Stimulated activated naive CD8-positive, alpha-beta T cell treated with anti-CD3 and anti-CD28 coated beads, Interleukin-15, amount 100 ng/mL, for 72 hours (primary cell): ENCODE measurements at regions not wholly inside any gene's neighbourhood (a gene's known extent, or its start where the extent isn't known, plus 50 kb on each side); places are given as distances from the start of the nearest gene placed in this dataset.

Experiments used
- ATAC-seq: fragments of 150-1000 bp; cut with Tn5 transposase; 2 replicates; pipeline ENCODE4 v1.10.0; 2021; ENCODE audit warnings: mild to moderate bottlenecking, moderate library complexity
- DNase-seq, 2 donors: peaks; one replicate each; pipeline ENCODE4 v3.0.0; 2021 to 2022
- H3K27ac Mint-ChIP-seq, 2 donors: one replicate each; pipeline ENCODE4 v1.8.0; 2022; ENCODE audit warnings: mild to moderate bottlenecking in 2 of 2, mixed read lengths in 2 of 2, moderate library complexity in 2 of 2
- H3K27me3 Mint-ChIP-seq: one replicate; pipeline ENCODE4 v1.8.0; 2022; ENCODE audit warnings: mixed read lengths
- H3K4me1 Mint-ChIP-seq: one replicate; pipeline ENCODE4 v1.8.0; 2022; ENCODE audit warnings: mild to moderate bottlenecking, mixed read lengths
- H3K4me3 Mint-ChIP-seq, 2 donors: one replicate each; pipeline ENCODE4 v1.8.0; 2022; ENCODE audit warnings: mild to moderate bottlenecking in 2 of 2, mixed read lengths in 2 of 2, moderate library complexity in 1 of 2
- H3K9me3 Mint-ChIP-seq, 2 donors: one replicate each; pipeline ENCODE4 v1.8.0; 2022; ENCODE audit warnings: mixed read lengths in 2 of 2

DNA sequence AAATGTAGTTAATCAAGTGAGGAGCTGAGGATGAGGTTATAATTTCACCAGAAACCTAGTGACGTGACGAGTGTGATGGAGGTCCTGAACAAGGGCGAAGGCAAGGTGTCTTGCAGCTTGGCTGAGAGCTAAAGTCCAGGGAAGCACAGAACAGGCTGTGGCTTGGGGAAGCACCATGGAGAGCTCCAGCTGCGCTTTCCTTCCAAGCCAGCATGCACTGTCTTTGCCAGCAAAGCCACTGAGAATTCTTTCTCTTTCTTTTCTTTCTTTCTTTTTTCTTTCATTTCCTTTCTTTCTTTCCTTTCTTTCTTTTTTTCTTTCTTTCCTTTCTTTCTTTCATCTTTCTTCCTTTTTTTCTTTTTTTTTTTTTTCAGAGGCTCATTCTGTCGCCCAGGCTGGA is 239.3 kb downstream of the FBXO15 start:
- no peak overlapping the region for H3K27ac Mint-ChIP-seq
- no peaks in the 10 kb centered on the region for H3K9me3 Mint-ChIP-seq
- peaks cover 2% of the 10 kb centered on the region for H3K27me3 Mint-ChIP-seq
- DNase-seq (no peak), ATAC-seq (no peak)
- no peak overlapping the region for H3K4me3 Mint-ChIP-seq
- H3K4me1 Mint-ChIP-seq, result no peaks in the 10 kb centered on the region

DNA sequence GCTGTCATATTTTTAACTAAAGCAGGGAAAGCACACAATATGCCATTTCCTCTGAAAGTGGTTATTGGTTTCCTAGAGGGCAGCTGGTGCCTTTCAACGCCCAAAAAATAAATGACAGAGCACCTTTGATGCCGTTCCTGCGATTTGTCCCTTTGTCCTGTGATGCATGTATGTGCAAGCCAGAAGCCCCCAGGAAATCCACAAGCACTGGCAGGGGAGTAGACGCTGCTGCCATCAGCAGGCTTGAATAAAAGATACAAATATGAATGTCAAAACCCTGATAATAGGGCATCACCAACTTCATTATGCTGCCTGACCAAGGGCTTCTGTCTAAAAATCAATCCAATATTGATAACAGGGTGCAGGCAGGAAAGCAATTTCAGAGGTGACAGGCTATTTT is 246.1 kb downstream of the FBXO15 start:
- DNase-seq, result no peak
- peaks cover 22% of the 10 kb centered on the region for H3K27me3 Mint-ChIP-seq

DNA sequence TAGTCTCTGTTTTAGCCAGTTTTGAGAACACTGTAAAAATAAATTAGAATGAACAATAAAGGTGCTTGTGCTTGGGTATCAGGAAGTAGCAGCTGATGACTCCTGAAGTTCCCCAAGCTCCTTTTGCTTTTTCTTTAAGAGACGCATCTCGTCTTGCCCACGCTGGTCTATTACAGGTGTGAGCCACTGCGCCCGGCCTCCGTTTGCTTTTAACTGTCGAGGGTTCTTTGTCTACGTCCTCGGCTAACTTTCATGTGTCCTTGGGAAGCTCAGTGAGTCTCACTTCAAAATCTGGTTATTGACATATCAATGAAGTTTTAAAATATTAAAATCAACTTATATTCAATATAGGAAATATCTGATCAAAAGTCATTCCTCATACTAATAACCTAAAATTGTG is 246.5 kb downstream of the FBXO15 start:
- Mint-ChIP-seq H3K4me1 (no peaks in the 10 kb centered on the region), H3K4me3 (no peak overlapping the region), H3K27ac (no peak overlapping the region), H3K27me3 (peaks cover 22% of the 10 kb centered on the region), H3K9me3 (no peaks in the 10 kb centered on the region)
- no peak for DNase-seq
- no peak for ATAC-seq

More for the DNA sequence above, 246.1 kb downstream of the FBXO15 start:
- Mint-ChIP-seq H3K9me3 (no peaks in the 10 kb centered on the region), H3K4me3 (no peak overlapping the region), H3K4me1 (no peaks in the 10 kb centered on the region), H3K27ac (no peak overlapping the region)
- ATAC-seq, result no peak

- ATAC-seq (no peak), DNase-seq (no peak)
- Mint-ChIP-seq H3K27ac (no peak overlapping the region), H3K4me3 (no peak overlapping the region), H3K27me3 (peaks cover 22% of the 10 kb centered on the region), H3K9me3 (no peaks in the 10 kb centered on the region), H3K4me1 (no peaks in the 10 kb centered on the region)
These were observed 247.4 kb downstream of the FBXO15 start for GRCh38 chr18:73900106-73900835.

DNA sequence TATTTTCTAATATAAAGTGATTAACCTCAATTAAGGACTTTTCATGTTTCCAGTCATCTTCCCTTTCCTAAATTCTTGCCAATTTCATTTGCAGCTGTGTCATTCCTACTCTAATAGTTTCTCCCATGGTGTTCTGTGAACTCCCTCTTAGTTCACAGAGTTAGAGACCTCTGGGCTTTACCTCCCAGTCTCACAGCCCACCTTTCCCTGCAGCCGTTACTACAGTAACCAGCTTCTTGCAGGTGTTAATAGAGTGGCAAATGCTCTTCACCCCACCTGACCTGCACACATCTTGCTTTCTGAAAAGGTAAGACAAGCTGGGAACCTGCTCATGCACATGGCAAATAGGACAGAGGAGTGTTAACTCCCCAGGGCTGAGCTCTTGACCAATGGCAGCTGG is 250.1 kb downstream of the FBXO15 start:
- no peaks in the 10 kb centered on the region for H3K4me1 Mint-ChIP-seq
- no peak for ATAC-seq

GRCh38 chr18:73896685-73897084 is 250.9 kb downstream of the FBXO15 start:
- Mint-ChIP-seq H3K9me3 (no peaks in the 10 kb centered on the region), H3K4me1 (no peaks in the 10 kb centered on the region), H3K27ac (no peak overlapping the region), H3K4me3 (no peak overlapping the region), H3K27me3 (peaks cover 15% of the 10 kb centered on the region)
- no peak for DNase-seq
- no peak for ATAC-seq

More for the DNA sequence above, 250.1 kb downstream of the FBXO15 start:
- no peak for DNase-seq
- Mint-ChIP-seq H3K9me3 (no peaks in the 10 kb centered on the region), H3K4me3 (no peak overlapping the region), H3K27ac (no peak overlapping the region), H3K27me3 (peaks cover 15% of the 10 kb centered on the region)

DNA sequence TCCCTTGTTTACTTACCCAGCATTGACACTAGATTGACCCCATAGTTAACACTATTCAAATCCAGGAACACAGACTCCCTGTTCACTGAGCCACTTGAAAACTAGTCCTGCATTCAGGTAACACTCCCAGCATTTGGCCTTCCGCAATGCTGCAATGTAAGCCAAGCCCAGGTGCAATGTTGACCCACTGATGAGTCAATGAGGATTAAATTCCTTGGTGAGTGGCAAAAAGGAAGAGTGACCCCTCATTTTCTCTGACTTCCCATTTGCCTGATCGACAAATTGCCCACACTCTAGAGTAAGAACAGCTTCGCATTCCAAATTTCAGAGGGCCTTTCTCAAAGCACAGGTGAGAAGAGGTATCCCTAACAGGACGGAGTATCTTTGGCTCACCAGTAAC is 251.9 kb downstream of the FBXO15 start:
- ATAC-seq (no peak), DNase-seq (no peak)
- H3K9me3 Mint-ChIP-seq, result no peaks in the 10 kb centered on the region
- peaks cover 18% of the 10 kb centered on the region for H3K27me3 Mint-ChIP-seq
- H3K27ac Mint-ChIP-seq, result no peak overlapping the region
- H3K4me1 Mint-ChIP-seq, result no peaks in the 10 kb centered on the region
- no peak overlapping the region for H3K4me3 Mint-ChIP-seq

GRCh38 chr18:73893880-73894279 is 253.8 kb downstream of the FBXO15 start:
- Mint-ChIP-seq H3K4me1 (no peaks in the 10 kb centered on the region), H3K27ac (no peak overlapping the region), H3K27me3 (peaks cover 23% of the 10 kb centered on the region), H3K9me3 (no peaks in the 10 kb centered on the region), H3K4me3 (no peak overlapping the region)
- peak; percentile 47 for ATAC-seq
- no peak for DNase-seq

DNA sequence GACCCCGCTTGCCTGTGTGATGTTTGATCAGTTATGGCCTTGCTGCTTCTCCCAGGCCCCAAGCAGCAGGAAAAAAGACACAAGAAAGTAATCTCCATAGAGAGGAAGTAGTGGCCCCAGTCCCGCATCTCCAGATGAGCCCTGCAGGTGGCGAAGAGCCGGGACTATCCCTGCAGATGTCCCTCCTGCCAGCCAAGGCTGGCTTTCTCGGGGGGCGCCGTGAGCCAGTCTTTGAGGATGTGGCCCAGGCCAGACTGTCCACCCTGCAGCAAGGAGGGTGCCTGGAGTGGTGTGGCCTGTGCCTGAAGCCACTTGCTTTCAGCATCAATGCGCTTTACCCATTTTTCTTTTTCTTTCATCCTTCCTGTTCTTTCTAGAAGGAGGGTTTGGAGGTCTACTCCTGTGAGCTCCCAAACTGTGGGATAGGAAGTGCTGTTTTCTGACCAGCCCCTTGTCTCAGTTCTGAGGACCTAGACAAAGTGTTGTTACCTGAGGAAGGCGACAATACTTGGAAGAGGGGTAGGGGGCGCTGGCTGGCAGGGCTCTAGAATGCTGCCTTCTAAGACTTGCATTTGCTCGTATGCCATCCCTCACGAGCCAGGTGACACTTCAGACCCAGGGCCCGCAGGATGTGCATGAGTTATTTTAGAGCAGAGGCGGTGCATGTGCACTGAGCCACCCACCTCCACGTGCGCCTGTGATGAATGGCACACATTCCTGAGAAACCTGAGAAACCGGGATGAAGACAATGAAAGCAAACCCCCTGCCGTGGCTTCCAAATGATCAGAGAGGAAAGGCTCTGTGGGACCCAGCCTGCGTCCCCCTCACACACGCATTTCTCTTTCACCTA is 255.8 kb downstream of the FBXO15 start:
- peaks cover 8% of the 10 kb centered on the region for H3K27me3 Mint-ChIP-seq
- no peak overlapping the region for H3K27ac Mint-ChIP-seq
- peak; percentile 19 for ATAC-seq
- no peak for DNase-seq
- H3K4me3 Mint-ChIP-seq, result no peak overlapping the region
- H3K4me1 Mint-ChIP-seq, result no peaks in the 10 kb centered on the region
- no peaks in the 10 kb centered on the region for H3K9me3 Mint-ChIP-seq

- no peak overlapping the region for H3K4me3 Mint-ChIP-seq
- ATAC-seq (no peak), DNase-seq (no peak)
- H3K9me3 Mint-ChIP-seq, result no peaks in the 10 kb centered on the region
- H3K27me3 Mint-ChIP-seq, result peaks cover 8% of the 10 kb centered on the region
- no peaks in the 10 kb centered on the region for H3K4me1 Mint-ChIP-seq
- no peak overlapping the region for H3K27ac Mint-ChIP-seq
These were observed 259.1 kb downstream of the FBXO15 start for GRCh38 chr18:73888565-73888964.

DNA sequence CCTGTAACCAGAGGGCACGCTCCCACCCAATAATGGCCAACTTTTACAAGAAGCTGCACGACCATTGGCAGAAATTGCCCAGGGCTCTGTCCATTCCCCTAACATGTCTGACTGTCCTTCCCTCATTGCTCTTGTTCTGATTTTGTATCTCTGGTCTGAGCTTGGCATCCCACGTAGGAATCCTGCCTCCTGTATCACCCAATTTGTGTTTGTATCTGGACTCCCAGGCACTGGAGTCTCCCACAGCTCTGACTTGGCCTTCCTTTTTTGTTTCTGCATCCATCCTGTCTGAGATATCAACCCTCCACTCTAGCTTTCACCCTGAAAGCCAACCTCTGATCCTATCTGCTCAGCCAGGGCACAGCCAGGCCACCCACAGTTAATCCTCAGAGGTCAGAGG is 259.8 kb downstream of the FBXO15 start:
- Mint-ChIP-seq H3K4me1 (no peaks in the 10 kb centered on the region), H3K4me3 (no peak overlapping the region), H3K27me3 (peaks cover 8% of the 10 kb centered on the region), H3K27ac (no peak overlapping the region), H3K9me3 (no peaks in the 10 kb centered on the region)
- DNase-seq (no peak), ATAC-seq (no peak)

- Mint-ChIP-seq H3K9me3 (no peaks in the 10 kb centered on the region), H3K27me3 (no peaks in the 10 kb centered on the region), H3K4me1 (no peaks in the 10 kb centered on the region), H3K27ac (no peak overlapping the region), H3K4me3 (no peak overlapping the region)
- ATAC-seq (no peak), DNase-seq (no peak)
These were observed 262.8 kb downstream of the FBXO15 start for GRCh38 chr18:73884868-73885267.

DNA sequence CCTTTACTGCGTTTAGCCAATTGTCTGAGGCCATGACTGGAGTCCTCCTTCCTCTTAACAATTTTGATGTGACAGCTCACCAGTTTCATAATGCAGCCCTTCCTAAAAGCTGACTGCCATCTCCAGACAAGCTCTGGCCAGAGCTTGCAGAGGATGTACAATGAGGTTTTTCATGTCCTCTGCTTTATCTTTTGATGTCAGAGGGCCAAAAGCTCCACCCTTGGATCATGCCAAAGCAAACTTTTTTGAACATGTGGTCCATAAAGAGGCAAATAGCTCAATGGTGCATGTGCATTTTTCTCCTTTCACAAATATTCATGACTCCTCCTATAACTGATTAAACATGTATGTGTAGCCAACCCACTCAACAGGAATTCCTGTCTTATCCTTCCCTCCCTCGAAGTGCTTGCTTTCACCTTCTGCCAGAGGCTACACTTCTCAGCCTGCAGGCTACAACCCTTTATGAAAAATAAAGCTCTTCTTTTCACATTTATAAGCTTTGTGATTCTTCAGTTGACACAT is 266.2 kb downstream of the FBXO15 start:
- Mint-ChIP-seq H3K27me3 (no peaks in the 10 kb centered on the region), H3K9me3 (no peaks in the 10 kb centered on the region), H3K27ac (no peak overlapping the region)

DNA sequence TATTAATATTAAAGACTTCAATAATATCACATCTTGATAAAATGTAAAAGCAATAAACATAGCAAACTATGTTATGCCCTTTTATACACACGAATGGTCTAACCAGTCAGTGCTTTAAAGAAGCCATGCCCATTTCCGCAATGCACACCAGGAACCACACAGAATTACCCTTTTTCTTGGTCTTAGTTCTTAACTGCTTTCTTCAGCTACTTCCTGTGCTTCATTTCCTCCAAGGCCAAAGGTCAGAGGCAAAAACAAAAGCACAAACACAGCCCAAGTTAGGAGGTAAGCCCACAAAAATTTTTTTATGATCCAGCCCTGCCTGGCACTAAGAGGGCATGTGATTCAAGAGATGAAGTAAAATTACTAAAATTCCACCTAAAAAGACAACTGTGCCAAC is 267.2 kb downstream of the FBXO15 start:
- ATAC-seq (no peak), DNase-seq (no peak)
- H3K4me3 Mint-ChIP-seq, result no peak overlapping the region
- no peaks in the 10 kb centered on the region for H3K27me3 Mint-ChIP-seq
- H3K4me1 Mint-ChIP-seq, result no peaks in the 10 kb centered on the region
- no peak overlapping the region for H3K27ac Mint-ChIP-seq
- H3K9me3 Mint-ChIP-seq, result no peaks in the 10 kb centered on the region

More for the DNA sequence above, 266.2 kb downstream of the FBXO15 start:
- ATAC-seq (no peak), DNase-seq (no peak)
- Mint-ChIP-seq H3K4me3 (no peak overlapping the region), H3K4me1 (no peaks in the 10 kb centered on the region)

- ATAC-seq (no peak), DNase-seq (no peak)
- no peak overlapping the region for H3K27ac Mint-ChIP-seq
- no peaks in the 10 kb centered on the region for H3K4me1 Mint-ChIP-seq
- no peaks in the 10 kb centered on the region for H3K9me3 Mint-ChIP-seq
- no peaks in the 10 kb centered on the region for H3K27me3 Mint-ChIP-seq
- H3K4me3 Mint-ChIP-seq, result no peak overlapping the region
These were observed 267.9 kb downstream of the FBXO15 start for GRCh38 chr18:73879766-73880165.

DNA sequence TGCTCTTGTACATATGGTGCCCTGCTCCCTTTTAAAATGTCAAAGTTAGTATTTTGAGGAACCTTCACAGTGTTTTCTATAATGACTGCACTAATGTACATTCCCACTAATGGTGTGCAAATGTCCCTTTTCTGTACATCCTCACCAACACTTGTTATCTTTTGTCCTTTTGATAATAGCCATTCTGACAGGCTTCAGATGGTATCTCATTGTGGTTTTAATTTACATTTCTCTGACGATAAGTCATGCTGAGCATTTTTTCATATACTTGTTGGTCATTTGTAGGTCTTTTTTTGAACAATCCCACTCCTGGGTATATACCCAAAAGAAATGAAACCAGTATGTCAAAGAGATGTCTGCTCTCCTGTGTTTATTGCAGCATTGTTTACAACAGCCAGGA is 268.3 kb downstream of the FBXO15 start:
- H3K4me3 Mint-ChIP-seq, result no peak overlapping the region
- H3K27ac Mint-ChIP-seq, result no peak overlapping the region
- no peaks in the 10 kb centered on the region for H3K4me1 Mint-ChIP-seq
- DNase-seq, result no peak
- no peak for ATAC-seq
- no peaks in the 10 kb centered on the region for H3K9me3 Mint-ChIP-seq
- no peaks in the 10 kb centered on the region for H3K27me3 Mint-ChIP-seq
